ENCODE measurements at regions not wholly inside any gene's neighbourhood (a gene's known extent, or its start where the extent isn't known, plus 50 kb on each side); places are given as distances from the start of the nearest gene placed in this dataset.

GRCh38 chr6:54710456-54710855, 136.1 kb upstream of the FAM83B start:
- no peak for DNase-seq (ENCODE audit: low read depth in 1 of 2, low spot score in 1 of 2)

- no peak for DNase-seq (ENCODE audit: low read depth in 1 of 2, low spot score in 1 of 2)
These were observed 130.6 kb upstream of the FAM83B start for GRCh38 chr6:54716010-54716409.

GRCh38 chr6:54716877-54717276, 129.7 kb upstream of the FAM83B start:
- no peak for DNase-seq (ENCODE audit: low read depth in 1 of 2, low spot score in 1 of 2)

GRCh38 chr6:54717849-54718455, 128.6 kb upstream of the FAM83B start:
- peak in 1 of 2 donors; percentile 2 for DNase-seq (ENCODE audit: low read depth in 1 of 2, low spot score in 1 of 2)

GRCh38 chr6:54718541-54719023, 128.0 kb upstream of the FAM83B start:
- no peak for DNase-seq (ENCODE audit: low read depth in 1 of 2, low spot score in 1 of 2)

- no peak for DNase-seq (ENCODE audit: low read depth in 1 of 2, low spot score in 1 of 2)
These were observed 127.4 kb upstream of the FAM83B start for GRCh38 chr6:54719131-54719530.

- no peak for DNase-seq (ENCODE audit: low read depth in 1 of 2, low spot score in 1 of 2)
These were observed 126.9 kb upstream of the FAM83B start for GRCh38 chr6:54719633-54720032.

- no peak for DNase-seq (ENCODE audit: low read depth in 1 of 2, low spot score in 1 of 2)
These were observed 124.2 kb upstream of the FAM83B start for GRCh38 chr6:54722328-54722727.

- no peak for DNase-seq (ENCODE audit: low read depth in 1 of 2, low spot score in 1 of 2)
These were observed 116.9 kb upstream of the FAM83B start for GRCh38 chr6:54729716-54730115.

GRCh38 chr6:54730767-54731630, 115.6 kb upstream of the FAM83B start:
- DNase-seq (ENCODE audit: low read depth in 1 of 2, low spot score in 1 of 2), result no peak

GRCh38 chr6:54737247-54737646, 109.3 kb upstream of the FAM83B start:
- no peak for DNase-seq (ENCODE audit: low read depth in 1 of 2, low spot score in 1 of 2)

GRCh38 chr6:54747955-54748354, 98.6 kb upstream of the FAM83B start:
- DNase-seq (ENCODE audit: low read depth in 1 of 2, low spot score in 1 of 2), result no peak

GRCh38 chr6:54754406-54754805, 92.2 kb upstream of the FAM83B start:
- no peak for DNase-seq (ENCODE audit: low read depth in 1 of 2, low spot score in 1 of 2)

GRCh38 chr6:54758340-54758739, 88.2 kb upstream of the FAM83B start:
- no peak for DNase-seq (ENCODE audit: low read depth in 1 of 2, low spot score in 1 of 2)

- DNase-seq (ENCODE audit: low read depth in 1 of 2, low spot score in 1 of 2), result no peak
These were observed 78.1 kb upstream of the FAM83B start for GRCh38 chr6:54768494-54768893.

- no peak for DNase-seq (ENCODE audit: low read depth in 1 of 2, low spot score in 1 of 2)
These were observed 76.2 kb upstream of the FAM83B start for GRCh38 chr6:54770328-54770727.

GRCh38 chr6:54771968-54772367, 74.6 kb upstream of the FAM83B start:
- no peak for DNase-seq (ENCODE audit: low read depth in 1 of 2, low spot score in 1 of 2)

- DNase-seq (ENCODE audit: low read depth in 1 of 2, low spot score in 1 of 2), result no peak
These were observed 74.0 kb upstream of the FAM83B start for GRCh38 chr6:54772610-54773009.

- DNase-seq (ENCODE audit: low read depth in 1 of 2, low spot score in 1 of 2), result no peak
These were observed 71.0 kb upstream of the FAM83B start for GRCh38 chr6:54775576-54775975.

GRCh38 chr6:54776891-54777290, 69.7 kb upstream of the FAM83B start:
- no peak for DNase-seq (ENCODE audit: low read depth in 1 of 2, low spot score in 1 of 2)

- no peak for DNase-seq (ENCODE audit: low read depth in 1 of 2, low spot score in 1 of 2)
These were observed 67.8 kb upstream of the FAM83B start for GRCh38 chr6:54778731-54779130.

GRCh38 chr6:54784011-54784410, 62.6 kb upstream of the FAM83B start:
- no peak for DNase-seq (ENCODE audit: low read depth in 1 of 2, low spot score in 1 of 2)

GRCh38 chr6:54786154-54786553, 60.4 kb upstream of the FAM83B start:
- no peak for DNase-seq (ENCODE audit: low read depth in 1 of 2, low spot score in 1 of 2)

Data from stimulated activated CD4-positive, alpha-beta T cell treated with anti-CD3 and anti-CD28 coated beads, Interleukin-15, amount 100 ng/mL, for 1 hour (primary cell).